ENCODE measurements at regions not wholly inside any gene's neighbourhood (a gene's known extent, or its start where the extent isn't known, plus 50 kb on each side); places are given as distances from the start of the nearest gene placed in this dataset.

- TF ChIP-seq FOXM1 (IDR thresholded peaks at IDR 0.05; ENCODE audit: borderline replicate concordance) (no peak), L3MBTL2 (conservative IDR thresholded peaks at IDR 0.05) (no peak)
These were observed 244.8 kb upstream of the CDYL start for GRCh38 chr6:4531406-4531805.

All from HEK293T (cell line).